Astrocyte of the spinal cord (primary cell): ENCODE measurements at regions not wholly inside any gene's neighbourhood (a gene's known extent, or its start where the extent isn't known, plus 50 kb on each side); places are given as distances from the start of the nearest gene placed in this dataset.

Experiments
- DNase-seq: peaks from one replicate; pipeline ENCODE4 v3.0.0; 2011; ENCODE audit warnings: low read depth, low spot score
- H3K4me3 ChIP-seq: 2 replicates; pipeline ENCODE4 v1.5.1; 2011; ENCODE audit warnings: low read depth, mild to moderate bottlenecking, low read length, moderate library complexity
- in situ Hi-C: cut with HindIII; loops from 2 replicates; pipeline ENCODE4 v1.10.0; 2017; ENCODE audit warnings: low sequenced_read_pairs
- TF ChIP-seq, protein P1 (sequence below): IDR thresholded peaks from 2 replicates; pipeline ENCODE4 v1.5.1; 2012; ENCODE audit warnings: low read depth, mild to moderate bottlenecking, low read length, inconsistent platforms

GRCh38 chr11:116188350-116188749 lies 584.4 kb downstream of the BUD13 start:
- H3K4me3 ChIP-seq: no peak overlapping the region
- TF ChIP-seq, protein P1, sequence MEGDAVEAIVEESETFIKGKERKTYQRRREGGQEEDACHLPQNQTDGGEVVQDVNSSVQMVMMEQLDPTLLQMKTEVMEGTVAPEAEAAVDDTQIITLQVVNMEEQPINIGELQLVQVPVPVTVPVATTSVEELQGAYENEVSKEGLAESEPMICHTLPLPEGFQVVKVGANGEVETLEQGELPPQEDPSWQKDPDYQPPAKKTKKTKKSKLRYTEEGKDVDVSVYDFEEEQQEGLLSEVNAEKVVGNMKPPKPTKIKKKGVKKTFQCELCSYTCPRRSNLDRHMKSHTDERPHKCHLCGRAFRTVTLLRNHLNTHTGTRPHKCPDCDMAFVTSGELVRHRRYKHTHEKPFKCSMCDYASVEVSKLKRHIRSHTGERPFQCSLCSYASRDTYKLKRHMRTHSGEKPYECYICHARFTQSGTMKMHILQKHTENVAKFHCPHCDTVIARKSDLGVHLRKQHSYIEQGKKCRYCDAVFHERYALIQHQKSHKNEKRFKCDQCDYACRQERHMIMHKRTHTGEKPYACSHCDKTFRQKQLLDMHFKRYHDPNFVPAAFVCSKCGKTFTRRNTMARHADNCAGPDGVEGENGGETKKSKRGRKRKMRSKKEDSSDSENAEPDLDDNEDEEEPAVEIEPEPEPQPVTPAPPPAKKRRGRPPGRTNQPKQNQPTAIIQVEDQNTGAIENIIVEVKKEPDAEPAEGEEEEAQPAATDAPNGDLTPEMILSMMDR: no peak
- DNase-seq: no peak
- in situ Hi-C loops: no loop called here

DNA sequence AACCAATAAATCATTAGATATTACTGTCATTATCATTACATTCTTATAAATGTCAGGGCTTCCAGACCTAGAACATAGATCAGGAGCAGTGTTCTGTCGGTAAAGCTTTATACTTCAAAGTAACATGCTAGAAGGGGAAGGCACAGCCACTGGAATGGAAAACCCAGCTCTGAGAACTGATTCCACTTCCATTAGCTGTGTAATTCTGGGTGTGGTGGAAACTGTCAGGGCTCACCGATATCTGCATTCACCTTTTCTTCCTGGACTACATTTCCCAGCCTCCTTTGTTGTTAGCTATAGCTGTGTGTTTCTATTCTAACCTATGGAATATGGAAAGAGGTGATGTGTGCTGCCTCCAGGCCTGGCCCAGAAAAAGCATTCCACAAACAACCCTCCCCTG lies 585.8 kb downstream of the BUD13 start:
- no peak overlapping the region for H3K4me3 ChIP-seq
- TF ChIP-seq, protein P1: no peak
- no peak for DNase-seq
- in situ Hi-C loops: no loop called here

DNA sequence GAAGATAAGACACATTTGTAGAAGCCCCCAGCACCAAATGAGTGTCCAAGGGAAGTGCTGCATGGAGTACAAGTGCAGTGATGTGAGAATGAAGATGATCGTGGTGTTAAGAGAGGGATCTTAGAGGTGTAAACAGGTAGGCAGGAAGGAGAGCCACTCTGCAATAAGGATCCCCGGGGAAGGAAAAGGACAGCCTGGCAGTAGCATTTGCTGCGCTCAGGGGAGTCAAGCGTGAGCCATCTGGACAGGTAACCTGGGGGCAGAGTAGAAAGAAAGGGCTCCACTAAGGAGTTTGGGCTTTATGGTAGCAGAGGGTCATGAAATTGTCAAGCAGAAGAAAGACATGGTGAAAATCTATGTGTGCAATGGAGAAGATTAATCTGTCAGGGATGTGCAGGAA lies 587.2 kb downstream of the BUD13 start:
- TF ChIP-seq, protein P1: no peak
- in situ Hi-C loops: no loop called here
- DNase-seq: no peak
- no peak overlapping the region for H3K4me3 ChIP-seq

DNA sequence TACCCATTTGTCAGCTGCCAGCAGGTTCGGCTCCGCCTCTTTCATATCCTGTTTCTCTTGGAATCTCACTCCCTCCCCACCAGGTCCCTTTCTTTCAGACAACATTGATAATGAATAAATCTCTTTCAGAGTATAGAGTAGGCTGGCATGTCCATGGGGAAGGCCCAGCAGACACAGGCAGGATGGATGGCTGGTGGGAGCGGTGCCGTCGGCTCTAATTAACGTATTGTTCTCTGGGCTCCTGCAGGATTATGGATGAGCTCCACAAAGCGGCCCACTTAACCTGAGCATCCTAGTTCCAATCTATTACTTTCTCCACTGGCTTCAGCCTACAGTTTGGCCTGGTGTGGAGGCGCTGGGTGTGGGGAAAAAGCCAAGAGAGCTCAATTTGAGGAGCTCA lies 588.0 kb downstream of the BUD13 start:
- in situ Hi-C loops: no loop called here
- H3K4me3 ChIP-seq: no peak overlapping the region
- TF ChIP-seq, protein P1: no peak
- DNase-seq: no peak

- TF ChIP-seq, protein P1: no peak
- H3K4me3 ChIP-seq: no peak overlapping the region
- in situ Hi-C loops: no loop called here
- DNase-seq: no peak
Observed at GRCh38 chr11:116182356-116182966, 590.3 kb downstream of the BUD13 start.

DNA sequence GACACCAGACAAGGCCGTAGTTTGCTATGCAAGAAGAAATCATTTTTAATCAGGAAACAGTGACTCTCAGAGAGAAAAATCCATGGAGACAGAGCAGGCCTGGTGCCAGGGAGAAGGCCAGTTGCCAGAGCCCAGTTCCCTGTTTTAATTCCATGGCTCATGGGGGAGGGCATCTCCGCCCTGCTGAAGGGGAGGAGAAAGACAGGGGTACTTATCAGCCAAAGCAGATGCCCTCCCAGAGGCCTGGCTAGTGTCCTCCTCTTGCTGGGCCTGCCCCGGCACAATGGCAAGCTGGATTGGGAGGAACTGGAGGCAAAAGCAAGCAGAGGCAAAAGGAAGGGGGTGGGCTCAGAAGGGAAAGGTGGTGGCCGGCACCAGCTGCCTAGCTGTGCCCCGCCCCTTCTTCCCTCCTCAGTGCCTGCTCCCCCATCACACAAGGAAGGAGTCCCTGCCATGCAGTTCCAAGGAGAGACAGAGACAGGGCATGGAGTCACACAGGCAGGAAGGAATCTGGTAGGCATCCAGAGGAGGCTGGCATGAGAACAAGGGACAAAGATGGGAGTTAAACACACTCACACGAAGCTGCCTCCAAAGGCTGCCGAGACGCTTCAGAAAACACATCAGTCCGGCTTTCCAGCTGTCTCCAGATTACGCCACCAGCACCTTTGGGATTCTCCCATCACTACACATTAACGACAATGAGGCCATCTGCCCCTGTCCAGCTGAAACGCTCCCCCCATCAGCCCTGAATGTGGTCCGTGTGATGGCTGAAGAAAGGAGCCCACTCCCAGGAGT lies 591.8 kb downstream of the BUD13 start:
- no peak overlapping the region for H3K4me3 ChIP-seq
- in situ Hi-C loops: no loop called here
- TF ChIP-seq, protein P1: no peak
- DNase-seq: no peak
